ENCODE measurements at regions not wholly inside any gene's neighbourhood (a gene's known extent, or its start where the extent isn't known, plus 50 kb on each side); places are given as distances from the start of the nearest gene placed in this dataset.

DNA sequence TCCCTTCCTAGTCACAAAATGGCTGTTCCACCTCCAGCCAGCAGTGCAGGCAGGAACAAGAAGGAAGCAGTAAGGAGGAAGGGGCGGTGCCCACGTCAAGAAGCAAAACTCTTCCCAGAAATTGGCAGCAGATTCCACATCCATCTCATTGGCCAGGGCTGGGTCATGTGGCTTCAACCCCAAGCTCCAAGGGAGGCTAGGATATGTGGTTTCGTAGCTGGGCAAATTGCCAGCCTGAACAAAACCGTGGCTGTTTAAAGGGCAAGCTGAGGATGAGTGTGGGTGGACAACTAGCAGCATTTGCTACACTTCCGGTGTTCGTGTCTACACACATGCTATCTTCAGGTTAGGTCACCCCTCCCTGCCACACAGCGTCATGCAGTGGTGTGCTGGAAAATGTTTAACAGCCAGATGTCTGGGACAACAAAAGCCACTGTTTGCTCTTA is 92.1 kb upstream of the MAP1B start:
- H3K9me3 ChIP-seq = no peaks in the 10 kb centered on the region
- no peak for TF ChIP-seq CTCF (IDR thresholded peaks at IDR 0.05)
- H3K4me1 ChIP-seq = no peaks in the 10 kb centered on the region
- H3K4me3 ChIP-seq = no peak overlapping the region
- no peaks in the 10 kb centered on the region for H3K36me3 ChIP-seq
- peak; percentile 62 for DNase-seq (ENCODE audit: low spot score)
- no peak overlapping the region for H3K27ac ChIP-seq
- H3K27me3 ChIP-seq = no peaks in the 10 kb centered on the region

- TF ChIP-seq CTCF (IDR thresholded peaks at IDR 0.05) = peak; percentile 65 to 75
- no peak for DNase-seq (ENCODE audit: low spot score)
- Histone ChIP-seq H3K4me3 (no peak overlapping the region), H3K36me3 (no peaks in the 10 kb centered on the region), H3K27me3 (no peaks in the 10 kb centered on the region), H3K27ac (no peak overlapping the region), H3K9me3 (no peaks in the 10 kb centered on the region), H3K4me1 (no peaks in the 10 kb centered on the region)
These were observed 89.0 kb upstream of the MAP1B start for GRCh38 chr5:72018143-72018803.

DNA sequence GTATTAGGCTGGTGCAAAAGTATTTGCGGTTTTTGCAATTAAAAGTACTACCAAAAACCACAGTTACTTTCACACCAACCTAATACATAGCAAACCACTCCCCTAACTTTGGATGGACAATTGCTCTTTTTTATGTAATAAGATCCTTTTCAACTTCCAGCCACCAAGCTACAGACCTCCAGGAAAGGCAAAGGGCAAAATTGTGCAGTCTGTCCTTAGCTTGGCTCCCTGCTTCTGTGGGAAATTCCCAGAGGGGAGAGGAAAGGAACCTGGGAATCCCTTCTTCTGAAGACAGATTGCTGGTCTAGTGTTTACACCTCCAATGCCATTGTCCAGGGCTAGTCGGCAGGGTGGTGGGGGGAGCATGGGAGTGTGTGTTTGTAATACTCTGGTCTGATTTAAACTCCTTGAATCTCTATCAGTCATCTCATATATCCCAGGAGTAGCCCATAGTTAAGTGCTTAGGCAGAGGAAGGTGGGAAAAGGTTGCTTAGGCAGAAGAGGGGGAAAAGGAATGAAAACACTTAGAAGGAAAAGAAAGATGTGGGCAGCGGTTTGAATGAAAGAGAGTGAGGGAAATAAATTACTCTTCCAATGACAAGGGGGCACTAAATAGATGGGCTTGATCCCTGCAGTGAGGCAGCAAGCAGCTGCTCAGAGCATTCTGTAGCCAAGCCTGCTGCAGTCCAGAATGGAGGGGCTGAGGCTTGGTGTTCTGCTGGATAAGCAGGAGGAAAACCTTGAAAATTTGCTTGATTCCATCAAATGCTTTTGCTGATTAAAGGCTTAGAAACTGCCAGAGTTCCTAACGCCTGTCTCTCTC is 86.9 kb upstream of the MAP1B start:
- DNase-seq (ENCODE audit: low spot score) = no peak
- H3K27me3 ChIP-seq = no peaks in the 10 kb centered on the region
- no peak for TF ChIP-seq CTCF (IDR thresholded peaks at IDR 0.05)
- no peaks in the 10 kb centered on the region for H3K36me3 ChIP-seq
- no peaks in the 10 kb centered on the region for H3K4me1 ChIP-seq
- no peak overlapping the region for H3K27ac ChIP-seq
- H3K9me3 ChIP-seq = peaks cover 0 to 15% of the 10 kb centered on the region in 2 donors
- H3K4me3 ChIP-seq = no peak overlapping the region

GRCh38 chr5:72021651-72022357 is 85.5 kb upstream of the MAP1B start:
- Histone ChIP-seq H3K4me3 (no peak overlapping the region), H3K9me3 (peaks cover 0 to 15% of the 10 kb centered on the region in 2 donors), H3K27ac (no peak overlapping the region), H3K36me3 (no peaks in the 10 kb centered on the region), H3K27me3 (no peaks in the 10 kb centered on the region), H3K4me1 (no peaks in the 10 kb centered on the region)
- no peak for TF ChIP-seq CTCF (IDR thresholded peaks at IDR 0.05)
- no peak for DNase-seq (ENCODE audit: low spot score)

DNA sequence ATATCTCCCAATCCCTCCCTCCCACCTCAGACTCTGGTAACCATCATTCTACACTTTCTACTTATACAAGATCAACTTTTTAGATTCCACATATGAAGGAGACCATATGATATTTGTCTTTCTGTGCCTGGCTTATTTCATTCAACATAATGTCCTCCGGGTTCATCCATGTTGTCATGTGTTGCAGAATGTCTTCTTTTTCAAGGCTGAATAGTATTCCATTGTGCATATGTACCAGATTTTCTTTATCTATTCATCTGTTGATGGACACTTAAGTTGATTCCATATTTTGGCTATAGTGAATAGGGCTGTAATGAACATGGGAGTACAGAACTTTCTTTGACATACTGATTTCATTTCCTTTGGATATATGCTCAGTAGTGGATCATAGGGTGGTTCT is 78.9 kb upstream of the MAP1B start:
- Histone ChIP-seq H3K27ac (no peak overlapping the region), H3K4me1 (no peaks in the 10 kb centered on the region)

More for the DNA sequence above, 78.9 kb upstream of the MAP1B start:
- no peaks in the 10 kb centered on the region for H3K36me3 ChIP-seq
- TF ChIP-seq CTCF (IDR thresholded peaks at IDR 0.05) = no peak
- no peak for DNase-seq (ENCODE audit: low spot score)
- no peak overlapping the region for H3K4me3 ChIP-seq
- no peaks in the 10 kb centered on the region for H3K27me3 ChIP-seq
- H3K9me3 ChIP-seq = peaks cover 0 to 15% of the 10 kb centered on the region in 2 donors

All from right atrium auricular region (tissue), 2 donors.